H1 (cell line): ENCODE measurements at regions not wholly inside any gene's neighbourhood (a gene's known extent, or its start where the extent isn't known, plus 50 kb on each side); places are given as distances from the start of the nearest gene placed in this dataset.

ENCODE experiments used
- CTCF ChIA-PET: fragments of 300-600 bp; sonication (Branson Sonifier 250); formaldehyde crosslinking; loops from one replicate; lab custom pipeline; 2021; ENCODE audit not compliant: partially characterized antibody; lab: Charles Lee
- POLR2A ChIA-PET: fragments of 300-600 bp; sonication (Branson Sonifier 250); formaldehyde crosslinking; loops from one replicate; lab custom pipeline; 2021; ENCODE audit warnings: inconsistent platforms; ENCODE audit not compliant: partially characterized antibody; lab: Charles Lee
- DNase-seq, 2 experiments: peaks; one replicate each; pipeline versions ENCODE4 v3.0.0 to v3.0.0-alpha.2; 2010 to 2022; ENCODE audit warnings: low spot score in 2 of 2, low read depth in 1 of 2, mixed read lengths in 1 of 2
- FAIRE-seq: peaks from 2 replicates; lab custom pipeline; 2011; peaks lifted over from hg19 to GRCh38; lab: Jason Lieb, UNC
- H2AFZ ChIP-seq: 2 replicates; pipeline ENCODE4 v1.8.1; 2012; ENCODE audit warnings: low read length, inconsistent platforms
- H2AK5ac ChIP-seq: 2 replicates; pipeline ENCODE4 v1.6.1; 2013; ENCODE audit warnings: low read depth, low read length
- H2BK120ac ChIP-seq: replicated peaks from 2 replicates; pipeline ENCODE3; 2013; ENCODE audit warnings: low read depth, low read length, inconsistent platforms
- H2BK12ac ChIP-seq: 2 replicates; pipeline ENCODE4 v1.6.1; 2013; ENCODE audit warnings: low read depth, low read length
- H2BK15ac ChIP-seq: 2 replicates; pipeline ENCODE4 v1.6.1; 2013; ENCODE audit warnings: low read length
- H2BK20ac ChIP-seq: 2 replicates; pipeline ENCODE4 v1.6.1; 2013; ENCODE audit warnings: low read length
- H2BK5ac ChIP-seq: 2 replicates; pipeline ENCODE4 v1.6.1; 2013; ENCODE audit warnings: low read depth, low read length
- H3K14ac ChIP-seq: 2 replicates; pipeline ENCODE4 v1.6.1; 2013; ENCODE audit warnings: inconsistent platforms; ENCODE audit not compliant: insufficient read length
- H3K18ac ChIP-seq: 2 replicates; pipeline ENCODE4 v1.6.1; 2013; ENCODE audit warnings: low read length; ENCODE audit errors: extremely low read depth
- H3K23ac ChIP-seq: 2 replicates; pipeline ENCODE4 v1.6.1; 2013; ENCODE audit warnings: inconsistent platforms; ENCODE audit not compliant: insufficient read length
- H3K23me2 ChIP-seq: 2 replicates; pipeline ENCODE4 v1.6.1; 2013; ENCODE audit warnings: low read depth, low read length
- H3K27ac ChIP-seq: 2 replicates; pipeline ENCODE4 v1.6.1; 2011; ENCODE audit warnings: low read depth, low read length, inconsistent platforms
- H3K27me3 ChIP-seq, 4 experiments: replicated peaks in 1 of 4; 1 replicate in 1 of 4; 2 replicates in 3 of 4; pipeline versions ENCODE4 v1.6.1 to v1.8.1; 2011 to 2013; ENCODE audit warnings: low read length in 3 of 4, mild to moderate bottlenecking in 3 of 4, inconsistent platforms in 2 of 4, mixed read lengths in 2 of 4, moderate library complexity in 1 of 4; ENCODE audit not compliant: control insufficient read depth in 3 of 4, insufficient read depth in 3 of 4; ENCODE audit errors: extremely low read depth in 1 of 4
- H3K36me3 ChIP-seq, 4 experiments: 2 replicates each; pipeline versions ENCODE4 v1.6.1 to v1.8.1; 2011 to 2013; ENCODE audit warnings: mild to moderate bottlenecking in 4 of 4, low read length in 3 of 4, moderate library complexity in 2 of 4, control low read depth in 1 of 4, inconsistent platforms in 1 of 4; ENCODE audit not compliant: insufficient read depth in 4 of 4, control insufficient read depth in 2 of 4
- H3K4ac ChIP-seq: replicated peaks from 2 replicates; pipeline ENCODE3; 2013; ENCODE audit warnings: low read length, low read depth, mixed read lengths, inconsistent platforms; ENCODE audit not compliant: insufficient read length
- H3K4me1 ChIP-seq, 4 experiments: replicated peaks in 1 of 4; 1 replicate in 1 of 4; 2 replicates in 3 of 4; pipeline versions ENCODE4 v1.6.1 to v1.8.1; 2011 to 2013; ENCODE audit warnings: low read length in 3 of 4, inconsistent platforms in 2 of 4, mixed read lengths in 1 of 4; ENCODE audit not compliant: insufficient read depth in 4 of 4, control insufficient read depth in 3 of 4
- H3K4me2 ChIP-seq, 2 experiments: 2 replicates each; pipeline versions ENCODE4 v1.6.1 to v1.8.1; 2011 to 2013; ENCODE audit warnings: low read depth in 2 of 2, low read length in 2 of 2, control low read depth in 1 of 2, inconsistent platforms in 1 of 2, mild to moderate bottlenecking in 1 of 2; ENCODE audit not compliant: insufficient read depth in 1 of 2
- H3K4me3 ChIP-seq, 4 experiments: fragments of 200-600, 300-600 bp in 1 of 4; sonication (generic), shearing (Covaris generic), sonication (Bioruptor Twin) in 1 of 4; 2 replicates each; pipeline versions ENCODE4 v1.5.1 to v1.8.1; 2011 to 2016; ENCODE audit warnings: low read length in 4 of 4, low read depth in 3 of 4, control low read depth in 2 of 4, inconsistent platforms in 2 of 4, mild to moderate bottlenecking in 2 of 4, mixed read lengths in 1 of 4, moderate library complexity in 1 of 4; ENCODE audit not compliant: insufficient read depth in 2 of 4; ENCODE audit errors: extremely low read depth in 1 of 4
- H3K56ac ChIP-seq: replicated peaks from 2 replicates; pipeline ENCODE3; 2013; ENCODE audit warnings: low read depth, mild to moderate bottlenecking, mixed read lengths, low read length, inconsistent platforms; ENCODE audit not compliant: insufficient read length
- H3K79me1 ChIP-seq: 2 replicates; pipeline ENCODE4 v1.6.1; 2013; ENCODE audit warnings: low read depth, low read length, control low read depth
- H3K79me2 ChIP-seq, 2 experiments: 2 replicates each; pipeline versions ENCODE4 v1.6.1 to v1.8.1; 2012 to 2013; ENCODE audit warnings: low read length in 2 of 2, mild to moderate bottlenecking in 2 of 2, inconsistent platforms in 1 of 2; ENCODE audit not compliant: insufficient read depth in 2 of 2, control insufficient read depth in 1 of 2
- H3K9ac ChIP-seq, 4 experiments: replicated peaks in 1 of 4; 1 replicate in 1 of 4; 2 replicates in 3 of 4; pipeline versions ENCODE4 v1.6.1 to v1.8.1; 2011 to 2013; ENCODE audit warnings: low read depth in 3 of 4, low read length in 3 of 4, control low read depth in 2 of 4, mild to moderate bottlenecking in 2 of 4, moderate library complexity in 2 of 4, inconsistent platforms in 1 of 4; ENCODE audit errors: extremely low read depth in 1 of 4
- H3K9me3 ChIP-seq, 2 experiments: 2 replicates each; pipeline versions ENCODE4 v1.6.1 to v1.8.1; 2012 to 2013; ENCODE audit warnings: mild to moderate bottlenecking in 2 of 2, moderate library complexity in 2 of 2, control low read depth in 1 of 2, inconsistent platforms in 1 of 2, low read depth in 1 of 2, low read length in 1 of 2, mixed read lengths in 1 of 2; ENCODE audit not compliant: insufficient read depth in 2 of 2
- H4K20me1 ChIP-seq, 2 experiments: replicated peaks in 1 of 2; 2 replicates each; pipeline versions ENCODE3 to v1.8.1; 2011 to 2013; ENCODE audit warnings: inconsistent platforms in 2 of 2, low read length in 2 of 2, mild to moderate bottlenecking in 1 of 2; ENCODE audit not compliant: insufficient read depth in 2 of 2, control insufficient read depth in 1 of 2
- H4K5ac ChIP-seq: 2 replicates; pipeline ENCODE4 v1.6.1; 2013; ENCODE audit warnings: low read length, low read depth, mixed read lengths, inconsistent platforms; ENCODE audit not compliant: insufficient read length
- H4K8ac ChIP-seq: 2 replicates; pipeline ENCODE4 v1.8.0; 2013; ENCODE audit warnings: mild to moderate bottlenecking, moderate library complexity, low read length, inconsistent platforms; ENCODE audit not compliant: insufficient read depth; ENCODE audit errors: extremely low read depth
- H4K91ac ChIP-seq: replicated peaks from 2 replicates; pipeline ENCODE3; 2013; ENCODE audit warnings: low read length, mixed read lengths, inconsistent platforms; ENCODE audit not compliant: insufficient read length
- BACH1 ChIP-seq: IDR thresholded peaks from 2 replicates; pipeline ENCODE4 v1.6.1; 2012; ENCODE audit warnings: low read length, improper control_type of control experiment
- EP300 ChIP-seq, 2 experiments: IDR thresholded peaks; 1 replicate in 1 of 2; 2 replicates in 1 of 2; pipeline ENCODE4 v1.6.1; 2011 to 2012; ENCODE audit warnings: low read depth in 2 of 2, low read length in 2 of 2, mild to moderate bottlenecking in 2 of 2, borderline replicate concordance in 1 of 2, inconsistent platforms in 1 of 2, moderate library complexity in 1 of 2
- EZH2 ChIP-seq: fragments of 200-600 bp; sonication (generic); IDR thresholded peaks from 2 replicates; pipeline ENCODE4 v1.7.1; 2012; ENCODE audit warnings: low read depth, mild to moderate bottlenecking, moderate library complexity, low read length, inconsistent platforms; ENCODE audit not compliant: severe bottlenecking
- NANOG ChIP-seq: IDR thresholded peaks from 2 replicates; pipeline ENCODE4 v1.6.1; 2011; ENCODE audit warnings: low read length, low read depth, mild to moderate bottlenecking, inconsistent platforms; ENCODE audit not compliant: insufficient read depth, poor library complexity, severe bottlenecking
- NRF1 ChIP-seq: IDR thresholded peaks from 2 replicates; pipeline ENCODE4 v1.6.1; 2011; ENCODE audit warnings: mild to moderate bottlenecking, low read depth, low read length, improper control_type of control experiment
- PHF8 ChIP-seq: fragments of 200-600 bp; sonication (generic); conservative IDR thresholded peaks from 2 replicates; pipeline ENCODE4 v1.7.1; 2012; ENCODE audit warnings: low read depth, mild to moderate bottlenecking, inconsistent platforms, low read length, moderate library complexity
- POLR2AphosphoS5 ChIP-seq: IDR thresholded peaks from 2 replicates; pipeline ENCODE4 v1.6.1; 2011; ENCODE audit warnings: low read depth, low read length
- POU5F1 ChIP-seq: IDR thresholded peaks from 2 replicates; pipeline ENCODE4 v1.6.1; 2011; ENCODE audit warnings: low read depth, mild to moderate bottlenecking, low read length, moderate library complexity
- SIN3A ChIP-seq, 2 experiments: IDR thresholded peaks in 1 of 2; conservative IDR thresholded peaks in 1 of 2; 2 replicates each; pipeline ENCODE4 v1.6.1; 2011 to 2012; ENCODE audit warnings: low read length in 2 of 2, improper control_type of control experiment in 1 of 2, low read depth in 1 of 2, mild to moderate bottlenecking in 1 of 2
- SIRT6 ChIP-seq: IDR thresholded peaks from one replicate; pipeline ENCODE4 v1.7.1; 2012; ENCODE audit warnings: low read length, inconsistent platforms
- SIX5 ChIP-seq: IDR thresholded peaks from 2 replicates; pipeline ENCODE4 v1.6.1; 2011; ENCODE audit warnings: mild to moderate bottlenecking, low read depth, low read length
- SP1 ChIP-seq: IDR thresholded peaks from 2 replicates; pipeline ENCODE4 v1.6.1; 2011; ENCODE audit warnings: low read depth, low read length
- SUZ12 ChIP-seq: fragments of 200-600 bp; sonication (generic); IDR thresholded peaks from 2 replicates; pipeline ENCODE4 v1.6.1; 2012; ENCODE audit warnings: mild to moderate bottlenecking, inconsistent platforms, low read length, moderate library complexity, mixed read lengths
- TAF1 ChIP-seq: IDR thresholded peaks from 2 replicates; pipeline ENCODE4 v1.6.1; 2011; ENCODE audit warnings: mild to moderate bottlenecking, low read depth, low read length
- TBP ChIP-seq: IDR thresholded peaks from 2 replicates; pipeline ENCODE4 v1.6.1; 2011; ENCODE audit warnings: low read depth, low read length, improper control_type of control experiment
- ZNF274 ChIP-seq: IDR thresholded peaks from 2 replicates; pipeline ENCODE4 v1.7.0; 2012; ENCODE audit warnings: low read length, borderline replicate concordance; ENCODE audit errors: extremely low read depth
- whole genome bisulfite sequencing, 2 experiments: shearing (Covaris generic) in 1 of 2; methylation state at CpG; one replicate each; pipeline versions ENCODE4 v1.1.6 to v1.1.7; 2013 to 2015; ENCODE audit warnings: low lambda C conversion rate in 2 of 2, mixed read lengths in 2 of 2, inconsistent platforms in 1 of 2, low coverage in 1 of 2, missing lambda C conversion rate in 1 of 2; ENCODE audit not compliant: insufficient replicate concordance in 2 of 2, insufficient coverage in 1 of 2, insufficient read length in 1 of 2; ENCODE audit errors: extremely low coverage in 1 of 2, missing lambda C conversion rate in 1 of 2; 5-methylcytosine and 5-hydroxymethylcytosine counted together

GRCh38 chr2:125679903-125680302 lies 976.1 kb upstream of the GYPC start:
- H4K20me1 ChIP-seq, result no peaks in the 10 kb centered on the region
- H3K79me2 ChIP-seq, result no peaks in the 10 kb centered on the region; a peak in 1 of 4 replicates
- no peak overlapping the region for H3K56ac ChIP-seq
- H3K23me2 ChIP-seq, result no peaks in the 10 kb centered on the region
- no peak overlapping the region for H3K18ac ChIP-seq
- H4K8ac ChIP-seq, result no peak overlapping the region
- no peak overlapping the region for H4K5ac ChIP-seq
- CTCF ChIA-PET, result interaction anchor here (1.0 to 1.4 kb wide), 2 partner anchors 23 kb away, joined by 3 to 4 read pairs; no protein-coding TSS in a partner anchor
- DNase-seq (no peak), FAIRE-seq (no peak)
- no peaks in the 10 kb centered on the region; a peak in 1 of 8 replicates for H3K36me3 ChIP-seq
- H3K23ac ChIP-seq, result no peak overlapping the region
- H3K14ac ChIP-seq, result no peak overlapping the region
- no peak overlapping the region for H4K91ac ChIP-seq
- no peak overlapping the region for H3K9ac ChIP-seq
- H3K4me3 ChIP-seq, result no peak overlapping the region
- H3K4me1 ChIP-seq, result no peaks in the 10 kb centered on the region
- H2BK12ac ChIP-seq, result no peak overlapping the region
- 75% methylated on average over 4 of the region's 4 CpGs; no CpG with 5 or more reads in 1 of the 2 experiments for WGBS, 2 experiments
- H3K27ac ChIP-seq, result no peak overlapping the region
- H3K9me3 ChIP-seq, result no peaks in the 10 kb centered on the region
- no peak overlapping the region for H2BK20ac ChIP-seq
- no peak overlapping the region for H2BK120ac ChIP-seq
- H3K79me1 ChIP-seq, result no peaks in the 10 kb centered on the region
- H3K4me2 ChIP-seq, result no peak overlapping the region
- H3K27me3 ChIP-seq, result no peaks in the 10 kb centered on the region
- H2AK5ac ChIP-seq, result no peak overlapping the region
- H2BK15ac ChIP-seq, result no peak overlapping the region
- POLR2A ChIA-PET, result no interaction called here
- H2BK5ac ChIP-seq, result no peak overlapping the region
- no peak overlapping the region for H2AFZ ChIP-seq
- H3K4ac ChIP-seq, result no peak overlapping the region
- TF ChIP-seq POLR2AphosphoS5 (no peak), SP1 (no peak), EP300 (IDR thresholded peaks at IDR 0.05; ENCODE audit: borderline replicate concordance in 1 of 2, low read depth in 2 of 2, low read length in 2 of 2) (no peak), NANOG (no peak), TAF1 (no peak), SUZ12 (no peak), SIRT6 (no peak), SIX5 (no peak), BACH1 (no peak), EZH2 (no peak), SIN3A (conservative IDR thresholded peaks at IDR 0.05 in 1 of 2, IDR thresholded peaks at IDR 0.05 in 1 of 2; ENCODE audit: low read depth in 1 of 2, low read length in 2 of 2) (no peak), ZNF274 (no peak), POU5F1 (no peak), TBP (no peak), PHF8 (no peak), NRF1 (no peak)
